Stimulated activated CD4-positive, alpha-beta T cell treated with anti-CD3 and anti-CD28 coated beads, Interleukin-1b, Interleukin-23, amount 100 ng/mL, for 48 hours (primary cell): ENCODE measurements at regions not wholly inside any gene's neighbourhood (a gene's known extent, or its start where the extent isn't known, plus 50 kb on each side); places are given as distances from the start of the nearest gene placed in this dataset.
"Not testable (repeated sequence)": the region's sequence is repeated elsewhere in the genome, so short reads cannot be mapped to it uniquely, and the experiment has no call there.

Source experiments
- DNase-seq: peaks from one replicate; pipeline ENCODE4 v3.0.0-alpha.2; 2020

- no peak for DNase-seq
Measured at GRCh38 chr2:128591022-128591860, 272.6 kb upstream of the HS6ST1 start.

GRCh38 chr2:128591861-128592822 lies 273.5 kb upstream of the HS6ST1 start:
- DNase-seq = no peak

- no peak for DNase-seq
Measured at GRCh38 chr2:128593518-128593878, 274.8 kb upstream of the HS6ST1 start.

- no peak for DNase-seq
Measured at GRCh38 chr2:128593879-128594650, 275.4 kb upstream of the HS6ST1 start.

GRCh38 chr2:128594651-128594910 lies 275.9 kb upstream of the HS6ST1 start:
- DNase-seq = no peak

GRCh38 chr2:128594953-128595677 lies 276.4 kb upstream of the HS6ST1 start:
- DNase-seq = no peak

- DNase-seq = no peak
Measured at GRCh38 chr2:128595763-128596395, 277.2 kb upstream of the HS6ST1 start.

GRCh38 chr2:128596396-128597120 lies 277.9 kb upstream of the HS6ST1 start:
- no peak for DNase-seq

- DNase-seq = no peak
Measured at GRCh38 chr2:128597121-128597762, 278.6 kb upstream of the HS6ST1 start.

GRCh38 chr2:128598260-128598659 lies 279.6 kb upstream of the HS6ST1 start:
- DNase-seq = not testable (repeated sequence)

GRCh38 chr2:128598862-128599441 lies 280.3 kb upstream of the HS6ST1 start:
- DNase-seq = no peak

GRCh38 chr2:128599700-128600099 lies 281.0 kb upstream of the HS6ST1 start:
- DNase-seq = no peak

- no peak for DNase-seq
Measured at GRCh38 chr2:128600581-128601297, 282.1 kb upstream of the HS6ST1 start.

- no peak for DNase-seq
Measured at GRCh38 chr2:128601298-128602037, 282.8 kb upstream of the HS6ST1 start.

GRCh38 chr2:128602038-128602698 lies 283.5 kb upstream of the HS6ST1 start:
- no peak for DNase-seq

GRCh38 chr2:128602699-128603101 lies 284.0 kb upstream of the HS6ST1 start:
- no peak for DNase-seq

- DNase-seq = no peak
Measured at GRCh38 chr2:128603411-128603924, 284.8 kb upstream of the HS6ST1 start.

GRCh38 chr2:128604045-128604444 lies 285.4 kb upstream of the HS6ST1 start:
- DNase-seq = no peak
